ENCODE measurements at regions not wholly inside any gene's neighbourhood (a gene's known extent, or its start where the extent isn't known, plus 50 kb on each side); places are given as distances from the start of the nearest gene placed in this dataset.

GRCh38 chr21:25822981-25823380 lies 88.2 kb downstream of the GABPA start:
- Histone ChIP-seq H3K9me3 (no peaks in the 10 kb centered on the region), H3K27ac (no peak overlapping the region), H3K36me3 (no peaks in the 10 kb centered on the region), H3K9ac (ENCODE audit: low read depth in 2 of 2, low read length in 2 of 2) (no peak overlapping the region), H3K4me1 (no peaks in the 10 kb centered on the region), H3K27me3 (no peaks in the 10 kb centered on the region), H3K4me3 (no peak overlapping the region)
- intact Hi-C loops (cut with DNase I): no loop called here
- TF ChIP-seq CTCF (IDR thresholded peaks at IDR 0.05): no peak
- peak; percentile 22 for DNase-seq

GRCh38 chr21:25826652-25827051 lies 91.9 kb downstream of the GABPA start:
- no peak for DNase-seq
- TF ChIP-seq CTCF (IDR thresholded peaks at IDR 0.05): no peak

GRCh38 chr21:25827513-25827912 lies 92.7 kb downstream of the GABPA start:
- DNase-seq: no peak
- Histone ChIP-seq H3K27ac (no peak overlapping the region), H3K9me3 (no peaks in the 10 kb centered on the region), H3K4me3 (no peak overlapping the region), H3K4me1 (no peaks in the 10 kb centered on the region), H3K9ac (ENCODE audit: low read depth in 2 of 2, low read length in 2 of 2) (no peak overlapping the region), H3K27me3 (no peaks in the 10 kb centered on the region), H3K36me3 (no peaks in the 10 kb centered on the region)
- no peak for TF ChIP-seq CTCF (IDR thresholded peaks at IDR 0.05)
- intact Hi-C loops (cut with DNase I): no loop called here

More at GRCh38 chr21:25826652-25827051, 91.9 kb downstream of the GABPA start:
- Histone ChIP-seq H3K4me3 (no peak overlapping the region), H3K9ac (ENCODE audit: low read depth in 2 of 2, low read length in 2 of 2) (no peak overlapping the region), H3K27me3 (no peaks in the 10 kb centered on the region), H3K4me1 (no peaks in the 10 kb centered on the region), H3K27ac (no peak overlapping the region), H3K36me3 (no peaks in the 10 kb centered on the region), H3K9me3 (no peaks in the 10 kb centered on the region)
- intact Hi-C loops (cut with DNase I): no loop called here

Measured in colonic mucosa (tissue), 4 donors.